Parathyroid adenoma (tissue), 2 donors: ENCODE measurements at regions not wholly inside any gene's neighbourhood (a gene's known extent, or its start where the extent isn't known, plus 50 kb on each side); places are given as distances from the start of the nearest gene placed in this dataset.

Source experiments
- H2AFZ ChIP-seq: fragments of 300-600 bp; sonication (generic); one replicate; pipeline ENCODE4 v1.7.0; 2017; ENCODE audit warnings: antibody characterized with exemption, mild to moderate bottlenecking
- H3K27ac ChIP-seq: fragments of 300-600 bp; sonication (generic); one replicate; pipeline ENCODE4 v1.7.0; 2017
- H3K27me3 ChIP-seq: fragments of 300-600 bp; sonication (generic); one replicate; pipeline ENCODE4 v1.7.0; 2017; ENCODE audit warnings: low read length; ENCODE audit not compliant: control insufficient read depth, insufficient read depth
- H3K36me3 ChIP-seq: fragments of 300-600 bp; sonication (generic); one replicate; pipeline ENCODE4 v1.7.0; 2017; ENCODE audit warnings: low read length; ENCODE audit not compliant: control insufficient read depth, insufficient read depth
- H3K4me1 ChIP-seq: fragments of 300-600 bp; sonication (generic); one replicate; pipeline ENCODE4 v1.7.0; 2017; ENCODE audit warnings: control low read depth
- H3K4me2 ChIP-seq: fragments of 300-600 bp; sonication (generic); one replicate; pipeline ENCODE4 v1.7.0; 2017; ENCODE audit warnings: low read length
- H3K4me3 ChIP-seq: fragments of 300-600 bp; sonication (generic); one replicate; pipeline ENCODE4 v1.7.0; 2017; ENCODE audit warnings: low read depth, low read length
- H3K79me2 ChIP-seq: fragments of 300-600 bp; sonication (generic); one replicate; pipeline ENCODE4 v1.7.0; 2017; ENCODE audit warnings: control low read depth
- H3K9ac ChIP-seq: fragments of 300-600 bp; sonication (generic); one replicate; pipeline ENCODE4 v1.7.0; 2017; ENCODE audit warnings: mild to moderate bottlenecking
- H3K9me3 ChIP-seq: fragments of 300-600 bp; sonication (generic); one replicate; pipeline ENCODE4 v1.7.0; 2017; ENCODE audit warnings: low read length; ENCODE audit not compliant: control insufficient read depth
- TF ChIP-seq, protein P1 (sequence below): fragments of 300-600 bp; sonication (generic); IDR thresholded peaks from one replicate; pipeline ENCODE4 v1.7.0; 2017; ENCODE audit warnings: antibody characterized with exemption, mild to moderate bottlenecking
- donor health status: primary hyperparathyroidism.

DNA sequence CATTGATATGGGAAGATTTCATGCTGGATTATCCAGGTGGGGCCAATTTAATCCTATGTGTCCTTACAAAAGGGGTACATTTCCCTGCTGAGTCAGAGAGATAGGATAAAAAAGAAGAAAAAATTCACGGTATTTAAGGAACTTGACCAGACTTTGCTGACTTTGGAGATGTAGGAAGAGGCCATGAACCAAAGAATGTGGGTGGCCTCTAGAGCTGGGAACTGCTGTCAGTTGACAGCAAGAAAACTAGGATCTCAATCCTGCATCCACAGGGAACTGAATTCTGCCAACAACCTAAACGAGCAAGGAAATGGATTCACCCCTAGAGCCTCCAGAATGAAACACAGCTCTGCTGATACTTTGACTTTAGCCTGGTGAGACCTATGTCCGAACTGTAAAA lies 148.1 kb upstream of the SLC24A5 start:
- Histone ChIP-seq H3K79me2 (no peaks in the 10 kb centered on the region), H2AFZ (no peak overlapping the region), H3K9me3 (no peaks in the 10 kb centered on the region), H3K4me3 (no peak overlapping the region), H3K27me3 (no peaks in the 10 kb centered on the region), H3K4me1 (no peaks in the 10 kb centered on the region), H3K9ac (no peak overlapping the region), H3K27ac (no peak overlapping the region), H3K4me2 (no peak overlapping the region), H3K36me3 (no peaks in the 10 kb centered on the region)
- TF ChIP-seq, protein P1, sequence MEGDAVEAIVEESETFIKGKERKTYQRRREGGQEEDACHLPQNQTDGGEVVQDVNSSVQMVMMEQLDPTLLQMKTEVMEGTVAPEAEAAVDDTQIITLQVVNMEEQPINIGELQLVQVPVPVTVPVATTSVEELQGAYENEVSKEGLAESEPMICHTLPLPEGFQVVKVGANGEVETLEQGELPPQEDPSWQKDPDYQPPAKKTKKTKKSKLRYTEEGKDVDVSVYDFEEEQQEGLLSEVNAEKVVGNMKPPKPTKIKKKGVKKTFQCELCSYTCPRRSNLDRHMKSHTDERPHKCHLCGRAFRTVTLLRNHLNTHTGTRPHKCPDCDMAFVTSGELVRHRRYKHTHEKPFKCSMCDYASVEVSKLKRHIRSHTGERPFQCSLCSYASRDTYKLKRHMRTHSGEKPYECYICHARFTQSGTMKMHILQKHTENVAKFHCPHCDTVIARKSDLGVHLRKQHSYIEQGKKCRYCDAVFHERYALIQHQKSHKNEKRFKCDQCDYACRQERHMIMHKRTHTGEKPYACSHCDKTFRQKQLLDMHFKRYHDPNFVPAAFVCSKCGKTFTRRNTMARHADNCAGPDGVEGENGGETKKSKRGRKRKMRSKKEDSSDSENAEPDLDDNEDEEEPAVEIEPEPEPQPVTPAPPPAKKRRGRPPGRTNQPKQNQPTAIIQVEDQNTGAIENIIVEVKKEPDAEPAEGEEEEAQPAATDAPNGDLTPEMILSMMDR: no peak

DNA sequence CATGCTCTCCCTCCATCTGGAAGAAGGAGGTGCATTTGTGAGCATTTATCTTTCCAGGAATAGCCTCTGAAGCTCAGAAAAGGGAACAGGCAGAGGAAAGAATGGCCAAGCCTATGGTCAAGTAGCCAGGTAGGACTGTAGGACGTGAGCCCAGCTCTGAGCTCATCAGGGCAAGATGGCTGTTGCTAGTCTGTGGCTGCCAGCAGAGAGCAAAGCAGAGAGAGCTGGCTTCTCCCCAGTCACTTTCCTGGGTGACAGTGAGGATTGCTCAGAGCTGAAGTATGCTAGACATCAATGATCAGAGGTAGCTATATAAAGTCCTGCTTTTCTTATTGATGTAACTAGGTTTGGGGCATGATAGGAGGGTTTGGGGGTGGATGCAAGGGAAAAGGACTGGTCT lies 146.1 kb upstream of the SLC24A5 start:
- Histone ChIP-seq H3K9me3 (no peaks in the 10 kb centered on the region), H3K79me2 (no peaks in the 10 kb centered on the region), H3K9ac (no peak overlapping the region), H3K27me3 (no peaks in the 10 kb centered on the region), H3K4me2 (no peak overlapping the region), H3K27ac (no peak overlapping the region), H3K36me3 (no peaks in the 10 kb centered on the region), H2AFZ (no peak overlapping the region), H3K4me1 (no peaks in the 10 kb centered on the region), H3K4me3 (no peak overlapping the region)
- TF ChIP-seq, protein P1: no peak

DNA sequence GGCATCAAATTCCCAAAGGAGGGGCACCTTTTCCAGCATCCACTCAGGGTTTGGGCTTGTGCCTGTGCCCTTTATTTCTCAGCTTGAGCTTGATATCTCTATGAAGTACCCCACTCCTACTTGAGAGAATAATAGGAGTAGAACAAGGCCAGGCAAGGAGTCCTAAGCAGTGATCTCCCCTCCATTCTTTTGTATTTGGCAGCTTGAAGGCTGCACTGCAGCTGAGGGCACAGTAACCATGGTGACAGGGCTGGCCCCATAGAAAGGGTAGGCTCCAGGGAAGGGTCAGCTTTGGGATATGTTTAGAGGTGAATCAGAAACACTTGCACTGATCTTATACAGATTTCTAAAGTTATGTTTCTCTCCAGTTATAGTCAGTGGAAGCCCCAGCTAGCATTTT lies 145.4 kb upstream of the SLC24A5 start:
- Histone ChIP-seq H3K4me3 (no peak overlapping the region), H3K4me2 (no peak overlapping the region), H3K9ac (no peak overlapping the region), H3K79me2 (no peaks in the 10 kb centered on the region), H3K27ac (no peak overlapping the region), H2AFZ (no peak overlapping the region), H3K27me3 (no peaks in the 10 kb centered on the region), H3K36me3 (no peaks in the 10 kb centered on the region), H3K9me3 (no peaks in the 10 kb centered on the region), H3K4me1 (no peaks in the 10 kb centered on the region)
- TF ChIP-seq, protein P1: no peak

DNA sequence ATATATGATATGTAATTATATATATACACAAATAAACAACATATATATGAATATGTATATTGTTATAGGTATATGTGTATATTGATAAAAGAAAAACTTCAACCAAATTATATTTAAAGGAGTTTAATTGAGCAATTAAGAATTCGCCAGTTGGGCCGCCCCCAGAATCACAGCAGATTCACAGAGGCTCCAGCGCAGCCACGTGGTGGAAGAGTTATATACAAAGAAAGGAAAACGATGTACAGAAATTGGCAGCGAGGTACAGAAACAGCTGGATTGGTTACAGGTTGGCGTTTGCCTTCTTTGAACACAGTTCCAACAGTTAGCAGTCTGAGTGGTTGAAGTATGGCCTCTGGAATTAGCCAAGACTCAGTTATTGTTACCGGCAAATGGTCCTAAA lies 137.3 kb upstream of the SLC24A5 start:
- H3K4me1 ChIP-seq: no peaks in the 10 kb centered on the region
- TF ChIP-seq, protein P1: no peak
- no peaks in the 10 kb centered on the region for H3K27me3 ChIP-seq
- no peaks in the 10 kb centered on the region for H3K79me2 ChIP-seq
- no peak overlapping the region for H3K27ac ChIP-seq
- no peak overlapping the region for H3K4me3 ChIP-seq
- no peak overlapping the region for H3K4me2 ChIP-seq
- no peak overlapping the region for H3K9ac ChIP-seq
- H2AFZ ChIP-seq: no peak overlapping the region
- no peaks in the 10 kb centered on the region for H3K9me3 ChIP-seq
- no peaks in the 10 kb centered on the region for H3K36me3 ChIP-seq

GRCh38 chr15:47985568-47985967 lies 135.2 kb upstream of the SLC24A5 start:
- Histone ChIP-seq H3K4me1 (no peaks in the 10 kb centered on the region), H3K27ac (no peak overlapping the region), H3K9ac (no peak overlapping the region), H3K4me3 (no peak overlapping the region), H3K4me2 (no peak overlapping the region), H3K36me3 (no peaks in the 10 kb centered on the region), H3K9me3 (no peaks in the 10 kb centered on the region), H3K79me2 (no peaks in the 10 kb centered on the region), H3K27me3 (no peaks in the 10 kb centered on the region), H2AFZ (no peak overlapping the region)
- TF ChIP-seq, protein P1: no peak
